Endothelial cell of umbilical vein (primary cell): ENCODE measurements at regions not wholly inside any gene's neighbourhood (a gene's known extent, or its start where the extent isn't known, plus 50 kb on each side); places are given as distances from the start of the nearest gene placed in this dataset.
"Not testable (repeated sequence)": the region's sequence is repeated elsewhere in the genome, so short reads cannot be mapped to it uniquely, and the experiment has no call there.

Experiments
- EZH2 ChIP-seq: IDR thresholded peaks from 2 replicates; pipeline ENCODE4 v1.6.1; 2012; ENCODE audit warnings: borderline replicate concordance, low read depth, mild to moderate bottlenecking, moderate library complexity, low read length, inconsistent platforms; ENCODE audit not compliant: severe bottlenecking
- GATA2 ChIP-seq: IDR thresholded peaks from 2 replicates; pipeline ENCODE4 v1.7.0; 2011; ENCODE audit warnings: low read depth, mild to moderate bottlenecking, moderate library complexity, mixed read lengths, low read length; ENCODE audit not compliant: insufficient read length, insufficient read depth
- POLR2A ChIP-seq: IDR thresholded peaks from 2 replicates; pipeline ENCODE4 v1.6.1; 2012; ENCODE audit warnings: low read depth, mild to moderate bottlenecking, control low read depth, low read length
- TF ChIP-seq, protein P1 (sequence below), 2 donors: IDR thresholded peaks; 1 replicate in 1 of 2; 2 replicates in 1 of 2; pipeline ENCODE4 v1.5.1; 2011; ENCODE audit warnings: low read length in 2 of 2, mild to moderate bottlenecking in 2 of 2, moderate library complexity in 2 of 2, control low read depth in 1 of 2, inconsistent platforms in 1 of 2, low read depth in 1 of 2; ENCODE audit not compliant: insufficient read depth in 1 of 2; ENCODE audit errors: extremely low read depth in 1 of 2

DNA sequence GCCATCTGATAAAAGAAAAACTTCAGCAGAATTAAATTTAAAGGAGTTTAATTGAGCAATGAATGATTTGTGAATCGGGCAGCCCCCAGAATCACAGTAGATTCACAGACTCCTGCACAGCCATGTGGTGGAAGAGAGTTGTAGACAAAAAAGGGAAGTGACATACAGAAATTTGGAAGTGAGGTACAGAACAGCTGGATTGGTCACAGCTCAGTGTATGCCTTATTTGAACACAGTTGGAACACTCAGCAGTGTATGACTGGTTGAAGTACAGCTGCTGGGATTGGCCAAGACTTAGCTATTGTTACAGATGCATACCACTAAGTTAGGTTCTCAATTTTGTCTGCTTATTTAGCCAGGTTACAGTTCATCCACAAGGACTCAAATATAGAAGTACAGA is 213.9 kb upstream of the TMEM260 start:
- not testable (repeated sequence) for TF ChIP-seq EZH2, POLR2A, GATA2
- TF ChIP-seq, protein P1, sequence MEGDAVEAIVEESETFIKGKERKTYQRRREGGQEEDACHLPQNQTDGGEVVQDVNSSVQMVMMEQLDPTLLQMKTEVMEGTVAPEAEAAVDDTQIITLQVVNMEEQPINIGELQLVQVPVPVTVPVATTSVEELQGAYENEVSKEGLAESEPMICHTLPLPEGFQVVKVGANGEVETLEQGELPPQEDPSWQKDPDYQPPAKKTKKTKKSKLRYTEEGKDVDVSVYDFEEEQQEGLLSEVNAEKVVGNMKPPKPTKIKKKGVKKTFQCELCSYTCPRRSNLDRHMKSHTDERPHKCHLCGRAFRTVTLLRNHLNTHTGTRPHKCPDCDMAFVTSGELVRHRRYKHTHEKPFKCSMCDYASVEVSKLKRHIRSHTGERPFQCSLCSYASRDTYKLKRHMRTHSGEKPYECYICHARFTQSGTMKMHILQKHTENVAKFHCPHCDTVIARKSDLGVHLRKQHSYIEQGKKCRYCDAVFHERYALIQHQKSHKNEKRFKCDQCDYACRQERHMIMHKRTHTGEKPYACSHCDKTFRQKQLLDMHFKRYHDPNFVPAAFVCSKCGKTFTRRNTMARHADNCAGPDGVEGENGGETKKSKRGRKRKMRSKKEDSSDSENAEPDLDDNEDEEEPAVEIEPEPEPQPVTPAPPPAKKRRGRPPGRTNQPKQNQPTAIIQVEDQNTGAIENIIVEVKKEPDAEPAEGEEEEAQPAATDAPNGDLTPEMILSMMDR (IDR thresholded peaks at IDR 0.05; ENCODE audit: extremely low read depth in 1 of 2, insufficient read depth in 1 of 2, low read depth in 1 of 2, low read length in 2 of 2): not testable (repeated sequence)
